Endothelial cell of umbilical vein (primary cell): ENCODE measurements at regions not wholly inside any gene's neighbourhood (a gene's known extent, or its start where the extent isn't known, plus 50 kb on each side); places are given as distances from the start of the nearest gene placed in this dataset.

Source experiments
- CTCF ChIP-seq, 2 donors: IDR thresholded peaks; 1 replicate in 1 of 2; 2 replicates in 1 of 2; pipeline ENCODE4 v1.5.1; 2011; ENCODE audit warnings: low read length in 2 of 2, mild to moderate bottlenecking in 2 of 2, moderate library complexity in 2 of 2, control low read depth in 1 of 2, inconsistent platforms in 1 of 2, low read depth in 1 of 2; ENCODE audit not compliant: insufficient read depth in 1 of 2; ENCODE audit errors: extremely low read depth in 1 of 2
- JUN ChIP-seq: IDR thresholded peaks from 2 replicates; pipeline ENCODE4 v1.6.1; 2011; ENCODE audit warnings: borderline replicate concordance, low read depth; ENCODE audit not compliant: insufficient read length, insufficient read depth
- MYC ChIP-seq: IDR thresholded peaks from one replicate; pipeline ENCODE4 v1.6.1; 2011; ENCODE audit warnings: mild to moderate bottlenecking, low read depth, low read length
- POLR2A ChIP-seq: IDR thresholded peaks from 2 replicates; pipeline ENCODE4 v1.6.1; 2012; ENCODE audit warnings: low read depth, mild to moderate bottlenecking, control low read depth, low read length
- POLR2AphosphoS5 ChIP-seq: IDR thresholded peaks from 2 replicates; pipeline ENCODE4 v1.6.1; 2012; ENCODE audit warnings: low read depth, mild to moderate bottlenecking, control low read depth, low read length, moderate library complexity; ENCODE audit not compliant: insufficient read depth

GRCh38 chr6:169058634-169059033 is 195.0 kb downstream of the THBS2 start:
- TF ChIP-seq CTCF (IDR thresholded peaks at IDR 0.05; ENCODE audit: extremely low read depth in 1 of 2, insufficient read depth in 1 of 2, low read depth in 1 of 2, low read length in 2 of 2) (no peak), POLR2AphosphoS5 (no peak), POLR2A (no peak), MYC (no peak), JUN (no peak)
